Vagina (tissue), 2 donors: ENCODE measurements at regions not wholly inside any gene's neighbourhood (a gene's known extent, or its start where the extent isn't known, plus 50 kb on each side); places are given as distances from the start of the nearest gene placed in this dataset.

Source experiments
- DNase-seq, 2 donors: peaks; one replicate each; pipeline ENCODE4 v3.0.0-alpha.2; 2017; ENCODE audit errors: extremely low spot score in 2 of 2
- H3K27ac ChIP-seq: fragments of 200-600 bp; sonication (generic); one replicate; pipeline ENCODE4 v1.5.1; 2019
- H3K27me3 ChIP-seq: fragments of 200-600 bp; sonication (generic); one replicate; pipeline ENCODE4 v1.5.1; 2019
- H3K36me3 ChIP-seq, 2 donors: fragments of 200-600 bp; sonication (generic); one replicate each; pipeline ENCODE4 v1.5.1; 2017 to 2019
- H3K4me1 ChIP-seq: fragments of 200-600 bp; sonication (generic); one replicate; pipeline ENCODE4 v1.5.1; 2019
- H3K4me3 ChIP-seq, 2 donors: fragments of 200-600 bp; sonication (generic); 1 replicate in 1 of 2; 2 replicates in 1 of 2; pipeline ENCODE4 v1.5.1; 2016 to 2019
- H3K9me3 ChIP-seq: fragments of 200-600 bp; sonication (generic); one replicate; pipeline ENCODE4 v1.5.1; 2019
- POLR2A ChIP-seq, 2 donors: fragments of 450-650 bp; IDR thresholded peaks; one replicate each; pipeline ENCODE4 v1.6.1; 2017; ENCODE audit warnings: antibody characterized with exemption in 2 of 2, mild to moderate bottlenecking in 2 of 2, moderate library complexity in 2 of 2
- POLR2AphosphoS5 ChIP-seq, 2 donors: sonication (generic); formaldehyde crosslinking; IDR thresholded peaks; one replicate each; pipeline ENCODE4 v1.9.0; 2017; ENCODE audit warnings: antibody characterized with exemption in 2 of 2, mild to moderate bottlenecking in 2 of 2, low read depth in 1 of 2; ENCODE audit not compliant: insufficient read depth in 1 of 2
- intact Hi-C: fragments of 100-400 bp; cut with DNase I; formaldehyde crosslinking; loops from one replicate; pipeline ENCODE4 v1.15.1; 2023
- TF ChIP-seq, protein P1 (sequence below), 3 experiments: fragments of 450-650 bp in 2 of 3; fragments of 200-600 bp in 1 of 3; sonication (generic) in 1 of 3; IDR thresholded peaks; one replicate each; pipeline ENCODE4 v1.5.1; 2017 to 2019; ENCODE audit warnings: antibody characterized with exemption in 3 of 3, mild to moderate bottlenecking in 2 of 3, moderate library complexity in 2 of 3

DNA sequence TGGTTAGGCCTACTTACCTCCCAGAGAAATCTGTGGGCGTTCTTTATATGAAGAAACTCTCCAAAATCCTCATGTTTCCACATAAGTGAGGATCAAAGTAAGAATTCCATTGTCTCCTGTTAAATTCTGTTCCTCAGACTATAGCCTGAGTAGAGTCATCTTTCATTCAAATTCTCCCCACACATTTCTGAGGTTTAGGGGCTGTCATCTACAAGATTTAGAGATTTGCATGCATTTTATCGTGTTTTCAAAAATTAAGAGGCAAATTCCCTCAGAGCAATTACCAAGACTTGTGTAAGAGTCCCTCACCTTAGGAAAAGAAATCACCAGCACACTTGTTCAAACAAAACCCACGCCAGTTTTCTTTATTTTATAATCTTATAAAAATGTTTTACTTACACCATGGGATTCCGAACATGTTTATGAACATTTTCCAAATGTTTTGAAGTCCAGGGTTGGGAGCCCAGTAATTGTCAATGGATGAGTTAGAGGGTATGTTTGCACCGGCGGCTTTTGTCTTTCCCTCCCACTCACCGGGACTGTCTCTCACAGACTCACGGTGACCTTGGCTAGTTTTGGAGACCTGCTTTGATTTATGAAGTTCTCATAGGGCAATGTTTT lies 367.6 kb downstream of the ENC1 start:
- Histone ChIP-seq H3K4me3 (no peak overlapping the region), H3K36me3 (no peaks in the 10 kb centered on the region), H3K9me3 (no peaks in the 10 kb centered on the region), H3K4me1 (peaks cover 13% of the 10 kb centered on the region), H3K27me3 (no peaks in the 10 kb centered on the region), H3K27ac (no peak overlapping the region)
- intact Hi-C loops: no loop called here
- TF ChIP-seq POLR2AphosphoS5 (IDR thresholded peaks at IDR 0.05; ENCODE audit: insufficient read depth in 1 of 2, low read depth in 1 of 2) (no peak), POLR2A (IDR thresholded peaks at IDR 0.05) (no peak)
- TF ChIP-seq, protein P1, sequence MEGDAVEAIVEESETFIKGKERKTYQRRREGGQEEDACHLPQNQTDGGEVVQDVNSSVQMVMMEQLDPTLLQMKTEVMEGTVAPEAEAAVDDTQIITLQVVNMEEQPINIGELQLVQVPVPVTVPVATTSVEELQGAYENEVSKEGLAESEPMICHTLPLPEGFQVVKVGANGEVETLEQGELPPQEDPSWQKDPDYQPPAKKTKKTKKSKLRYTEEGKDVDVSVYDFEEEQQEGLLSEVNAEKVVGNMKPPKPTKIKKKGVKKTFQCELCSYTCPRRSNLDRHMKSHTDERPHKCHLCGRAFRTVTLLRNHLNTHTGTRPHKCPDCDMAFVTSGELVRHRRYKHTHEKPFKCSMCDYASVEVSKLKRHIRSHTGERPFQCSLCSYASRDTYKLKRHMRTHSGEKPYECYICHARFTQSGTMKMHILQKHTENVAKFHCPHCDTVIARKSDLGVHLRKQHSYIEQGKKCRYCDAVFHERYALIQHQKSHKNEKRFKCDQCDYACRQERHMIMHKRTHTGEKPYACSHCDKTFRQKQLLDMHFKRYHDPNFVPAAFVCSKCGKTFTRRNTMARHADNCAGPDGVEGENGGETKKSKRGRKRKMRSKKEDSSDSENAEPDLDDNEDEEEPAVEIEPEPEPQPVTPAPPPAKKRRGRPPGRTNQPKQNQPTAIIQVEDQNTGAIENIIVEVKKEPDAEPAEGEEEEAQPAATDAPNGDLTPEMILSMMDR (IDR thresholded peaks at IDR 0.05): no peak
- no peak for DNase-seq

DNA sequence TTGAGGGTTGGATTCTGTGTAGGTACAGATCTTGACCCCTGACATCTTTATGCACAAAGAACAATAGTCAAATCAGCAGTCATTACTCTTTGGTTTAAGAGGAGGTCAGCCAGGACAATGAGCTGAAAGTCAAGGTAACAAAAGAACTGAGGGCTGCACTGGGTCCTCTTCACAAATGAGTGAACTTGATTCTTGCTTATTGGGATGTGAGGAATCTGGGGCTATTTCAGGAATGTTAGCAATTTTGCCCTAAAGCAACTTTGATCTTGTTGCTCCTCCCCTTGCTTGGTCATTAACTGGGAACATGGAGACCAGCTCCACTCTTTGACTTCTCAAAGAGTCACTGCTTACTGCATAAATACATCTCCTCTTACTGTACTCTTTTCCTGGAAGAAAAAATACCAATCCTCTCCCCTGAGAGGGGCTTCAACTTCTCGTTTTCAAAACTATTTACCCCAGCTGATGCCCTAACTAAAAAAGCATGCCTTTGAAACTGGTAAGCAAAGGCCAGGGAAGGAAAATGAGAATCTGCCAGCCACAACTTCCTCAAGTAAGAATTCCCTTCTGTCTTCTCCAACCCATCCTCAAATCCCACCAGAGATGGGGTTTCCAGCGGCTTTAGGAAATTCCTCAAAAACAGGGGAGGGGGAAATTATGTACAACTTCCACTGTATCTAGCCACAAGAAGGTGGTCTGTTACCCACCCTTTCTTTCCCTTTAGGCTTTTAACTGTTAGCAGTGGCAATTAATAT lies 368.3 kb downstream of the ENC1 start:
- intact Hi-C loops: no loop called here
- DNase-seq: no peak
- H3K4me1 ChIP-seq: peaks cover 13% of the 10 kb centered on the region
- no peak overlapping the region for H3K27ac ChIP-seq
- no peak overlapping the region for H3K4me3 ChIP-seq
- no peaks in the 10 kb centered on the region for H3K9me3 ChIP-seq
- TF ChIP-seq, protein P1 (IDR thresholded peaks at IDR 0.05): no peak
- TF ChIP-seq POLR2A (IDR thresholded peaks at IDR 0.05): no peak
- TF ChIP-seq POLR2AphosphoS5 (IDR thresholded peaks at IDR 0.05; ENCODE audit: insufficient read depth in 1 of 2, low read depth in 1 of 2): no peak
- H3K36me3 ChIP-seq: no peaks in the 10 kb centered on the region
- no peaks in the 10 kb centered on the region for H3K27me3 ChIP-seq

DNA sequence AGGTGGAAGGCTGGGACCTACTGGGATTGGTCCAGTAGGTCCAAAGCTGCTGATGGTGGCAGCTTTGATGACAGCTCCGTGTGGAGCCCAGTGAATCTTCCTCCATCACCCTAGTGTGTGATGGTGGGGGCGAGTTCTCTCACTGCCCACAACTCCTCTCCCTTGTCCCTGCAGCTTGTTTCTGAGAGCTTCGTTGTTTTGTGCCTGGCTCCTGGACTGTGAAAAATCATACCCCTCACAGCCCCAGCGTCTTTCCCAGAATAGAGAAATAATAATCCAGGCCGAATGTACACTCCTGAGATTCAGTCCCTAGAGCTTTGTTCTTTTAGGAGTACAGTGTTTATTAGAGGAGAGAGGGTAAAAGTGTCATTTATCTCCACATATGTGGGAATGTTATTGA lies 372.2 kb downstream of the ENC1 start:
- H3K27me3 ChIP-seq: no peaks in the 10 kb centered on the region
- no peak overlapping the region for H3K4me3 ChIP-seq
- DNase-seq: no peak
- H3K9me3 ChIP-seq: no peaks in the 10 kb centered on the region
- intact Hi-C loops: no loop called here
- TF ChIP-seq, protein P1 (IDR thresholded peaks at IDR 0.05): no peak
- TF ChIP-seq POLR2AphosphoS5 (IDR thresholded peaks at IDR 0.05; ENCODE audit: insufficient read depth in 1 of 2, low read depth in 1 of 2): no peak
- TF ChIP-seq POLR2A (IDR thresholded peaks at IDR 0.05): no peak
- no peaks in the 10 kb centered on the region for H3K36me3 ChIP-seq
- H3K4me1 ChIP-seq: no peaks in the 10 kb centered on the region
- no peak overlapping the region for H3K27ac ChIP-seq

DNA sequence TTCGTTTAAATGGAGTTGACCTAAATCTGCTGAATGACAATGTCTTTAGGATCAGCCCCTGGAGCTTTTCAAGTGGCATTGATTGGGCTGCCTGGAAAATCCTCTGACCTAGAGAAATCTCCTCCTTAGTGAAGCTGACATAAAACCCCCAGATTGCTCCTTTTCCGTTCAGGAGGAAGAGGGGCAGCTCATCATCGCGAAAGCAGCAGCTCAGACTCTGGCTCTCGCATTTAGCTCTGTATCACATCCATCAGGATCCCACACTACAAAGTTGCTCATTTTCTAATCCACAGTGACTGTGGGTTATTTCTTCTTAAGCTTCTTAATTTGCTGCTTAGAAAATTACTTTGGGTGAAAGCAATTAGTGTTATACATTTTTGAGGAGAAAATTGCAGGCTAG lies 373.7 kb downstream of the ENC1 start:
- no peaks in the 10 kb centered on the region for H3K9me3 ChIP-seq
- DNase-seq: no peak
- H3K27ac ChIP-seq: no peak overlapping the region
- no peaks in the 10 kb centered on the region for H3K36me3 ChIP-seq
- no peaks in the 10 kb centered on the region for H3K27me3 ChIP-seq
- intact Hi-C loops: no loop called here
- H3K4me1 ChIP-seq: no peaks in the 10 kb centered on the region
- no peak overlapping the region for H3K4me3 ChIP-seq
- TF ChIP-seq POLR2AphosphoS5 (IDR thresholded peaks at IDR 0.05; ENCODE audit: insufficient read depth in 1 of 2, low read depth in 1 of 2): no peak

DNA sequence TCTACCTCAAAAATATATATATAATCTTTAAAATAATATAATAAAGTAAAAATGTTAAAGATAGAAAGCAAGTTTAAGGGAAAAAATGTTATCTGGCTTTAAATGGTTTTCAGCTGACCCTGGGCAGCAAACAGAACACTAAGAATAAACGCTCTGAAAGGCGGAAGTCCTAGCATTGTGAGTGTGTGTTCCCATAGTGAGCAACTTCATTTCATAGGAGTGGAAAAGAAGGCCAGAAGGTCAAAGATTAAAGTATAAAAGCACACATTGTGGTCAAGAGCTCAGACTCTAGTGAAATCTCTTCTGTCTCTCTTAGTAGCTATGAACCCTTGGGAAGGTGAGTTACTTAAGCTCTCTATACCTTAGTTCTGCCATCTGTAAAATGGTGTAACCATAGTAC lies 374.4 kb downstream of the ENC1 start:
- Histone ChIP-seq H3K36me3 (no peaks in the 10 kb centered on the region), H3K4me1 (no peaks in the 10 kb centered on the region), H3K4me3 (no peak overlapping the region), H3K27me3 (no peaks in the 10 kb centered on the region), H3K27ac (no peak overlapping the region), H3K9me3 (no peaks in the 10 kb centered on the region)
- TF ChIP-seq POLR2A (IDR thresholded peaks at IDR 0.05): no peak
- TF ChIP-seq POLR2AphosphoS5 (IDR thresholded peaks at IDR 0.05; ENCODE audit: insufficient read depth in 1 of 2, low read depth in 1 of 2): no peak
- TF ChIP-seq, protein P1 (IDR thresholded peaks at IDR 0.05): no peak
- no peak for DNase-seq
- intact Hi-C loops: no loop called here
